HUDEP-2 (cell line): ENCODE measurements at regions not wholly inside any gene's neighbourhood (a gene's known extent, or its start where the extent isn't known, plus 50 kb on each side); places are given as distances from the start of the nearest gene placed in this dataset.
"Not testable (repeated sequence)": the region's sequence is repeated elsewhere in the genome, so short reads cannot be mapped to it uniquely, and the experiment has no call there.

Experiments
- DNase-seq, 76 experiments: peaks; one replicate each; lab custom pipeline; 2025; ENCODE audit not compliant: unreplicated experiment in 76 of 76; lab: John Stamatoyannopoulos, UW

DNA sequence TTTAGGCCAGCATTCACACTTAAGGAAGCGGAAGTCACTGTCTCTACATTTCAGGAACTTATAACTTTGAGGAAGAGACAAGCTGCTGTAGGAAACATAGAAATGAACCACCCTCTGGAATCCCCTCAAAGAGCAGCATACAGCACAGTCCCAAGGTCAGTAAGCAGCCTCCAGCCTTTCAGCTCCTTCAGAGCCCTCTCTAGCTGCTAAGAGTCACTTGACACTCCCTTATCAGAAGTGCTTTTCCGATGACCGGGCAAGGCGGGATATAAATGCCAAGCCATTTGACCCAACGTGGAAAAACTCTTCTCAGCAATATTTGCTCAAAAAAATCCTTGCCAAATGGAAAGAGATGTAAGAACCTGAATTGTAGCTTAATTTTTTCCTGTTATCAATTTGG is 1284.3 kb downstream of the XPNPEP1 start:
- DNase-seq: no peak

DNA sequence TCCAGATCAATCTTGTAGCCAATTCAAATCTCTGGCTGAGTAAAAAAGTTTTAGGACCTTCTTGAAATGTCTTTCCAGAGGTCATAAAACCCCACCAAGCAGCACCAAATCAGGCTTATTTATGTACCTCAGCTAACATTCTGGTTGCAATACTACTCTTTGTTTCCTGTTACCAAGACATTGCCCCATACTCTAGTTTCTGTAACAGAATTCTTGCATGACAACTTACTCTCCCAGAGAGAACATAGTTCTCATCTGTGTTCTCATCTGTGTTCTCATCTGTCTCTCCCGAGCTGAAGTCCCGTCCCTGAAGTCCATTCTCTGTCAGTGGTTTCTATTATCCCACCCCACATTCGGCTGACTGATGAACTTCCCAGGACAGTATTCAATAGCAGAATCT is 1285.1 kb downstream of the XPNPEP1 start:
- no peak for DNase-seq

DNA sequence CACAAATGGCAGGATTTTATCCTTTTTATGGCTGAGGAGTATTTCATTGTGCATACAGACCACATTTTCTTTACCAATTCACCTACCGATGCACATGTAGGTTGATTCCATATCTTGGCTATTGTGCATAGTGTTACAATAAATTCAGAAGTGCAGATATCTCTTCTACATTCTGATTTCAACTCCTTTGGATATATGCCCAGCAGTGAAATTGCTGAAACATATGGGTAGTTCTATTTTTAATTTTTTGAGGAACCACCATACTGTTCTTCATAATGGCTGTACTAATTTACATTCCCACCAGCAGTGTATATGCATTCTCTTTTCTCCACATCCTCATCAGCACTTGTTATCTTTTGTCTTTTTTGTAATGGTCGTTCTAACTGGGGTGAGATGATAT is 1290.3 kb downstream of the XPNPEP1 start:
- DNase-seq: no peak

DNA sequence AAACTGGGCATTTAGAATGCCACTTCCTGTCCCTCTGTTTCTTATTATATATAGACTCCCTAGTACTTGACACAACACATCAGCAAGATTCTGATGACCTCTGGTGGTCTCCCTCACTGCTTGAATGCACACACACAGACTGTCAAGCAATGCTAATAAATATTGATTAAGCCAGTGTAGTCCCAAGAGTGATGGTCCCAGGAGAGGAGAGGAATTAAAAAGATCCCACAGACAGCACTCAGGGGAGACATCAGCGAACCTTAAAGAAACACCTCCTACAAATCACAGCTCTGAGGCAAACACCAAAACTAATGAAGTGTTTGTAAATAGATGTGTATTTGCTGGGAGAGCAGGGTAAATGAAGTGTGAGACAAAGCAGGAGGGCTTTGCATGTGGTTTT is 1291.2 kb downstream of the XPNPEP1 start:
- peak in 1 of 76 experiments; percentile 2 for DNase-seq

DNA sequence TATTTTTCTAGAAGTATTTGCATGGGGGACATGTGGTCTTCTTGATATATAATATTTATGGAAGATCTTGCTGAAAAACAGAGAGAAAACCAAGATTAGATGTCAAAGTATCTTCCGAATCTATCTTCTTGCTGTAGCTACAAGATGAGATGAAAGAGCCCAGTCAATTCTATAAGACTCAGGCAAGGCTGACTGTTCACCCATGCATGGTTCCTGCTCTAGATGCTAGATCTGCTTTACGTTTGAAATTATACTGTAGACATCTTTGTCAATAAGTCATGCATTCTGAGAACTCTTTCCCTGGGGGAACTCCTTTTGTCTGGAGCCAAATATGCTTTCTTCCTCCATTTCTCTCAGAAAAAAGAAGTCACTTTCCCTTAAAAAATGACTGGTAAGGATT is 1292.0 kb downstream of the XPNPEP1 start:
- DNase-seq: no peak

DNA sequence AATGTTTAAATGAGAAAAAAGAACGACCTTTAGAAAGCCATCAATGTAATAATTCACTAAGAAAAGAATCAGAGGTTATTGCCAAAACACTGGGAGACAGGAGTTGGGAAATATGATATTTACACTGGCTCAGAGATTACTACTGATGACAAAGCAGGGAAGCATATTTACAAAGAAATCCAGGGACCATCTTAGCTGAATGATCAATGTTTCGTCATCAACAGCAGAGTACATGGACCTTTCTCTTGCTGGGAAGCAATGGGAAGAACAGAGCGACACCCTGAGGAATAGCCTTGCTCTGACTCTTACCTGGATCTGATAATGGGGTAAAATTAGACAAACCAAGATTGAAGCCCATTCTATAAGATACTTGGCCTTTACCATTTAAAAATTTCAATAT is 1293.5 kb downstream of the XPNPEP1 start:
- no peak for DNase-seq

DNA sequence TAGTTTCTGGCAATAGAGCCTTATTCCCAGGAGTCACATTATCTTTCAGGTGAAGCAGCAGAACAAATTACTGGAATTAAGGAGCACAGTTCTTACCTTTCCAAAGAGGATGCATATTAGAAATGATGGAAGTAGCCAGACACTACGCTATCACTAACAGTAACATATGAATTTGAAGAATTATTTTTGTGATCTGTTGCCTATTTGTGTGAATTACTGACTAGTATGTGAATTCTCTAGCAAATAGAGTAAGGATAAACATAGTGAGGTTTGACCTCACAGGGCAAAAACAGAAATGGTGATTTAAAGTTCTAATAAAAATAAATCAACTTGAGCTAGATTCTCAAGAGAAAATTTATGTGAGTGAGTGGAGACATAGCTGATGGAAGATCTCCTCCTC is 1299.3 kb downstream of the XPNPEP1 start:
- DNase-seq: no peak

DNA sequence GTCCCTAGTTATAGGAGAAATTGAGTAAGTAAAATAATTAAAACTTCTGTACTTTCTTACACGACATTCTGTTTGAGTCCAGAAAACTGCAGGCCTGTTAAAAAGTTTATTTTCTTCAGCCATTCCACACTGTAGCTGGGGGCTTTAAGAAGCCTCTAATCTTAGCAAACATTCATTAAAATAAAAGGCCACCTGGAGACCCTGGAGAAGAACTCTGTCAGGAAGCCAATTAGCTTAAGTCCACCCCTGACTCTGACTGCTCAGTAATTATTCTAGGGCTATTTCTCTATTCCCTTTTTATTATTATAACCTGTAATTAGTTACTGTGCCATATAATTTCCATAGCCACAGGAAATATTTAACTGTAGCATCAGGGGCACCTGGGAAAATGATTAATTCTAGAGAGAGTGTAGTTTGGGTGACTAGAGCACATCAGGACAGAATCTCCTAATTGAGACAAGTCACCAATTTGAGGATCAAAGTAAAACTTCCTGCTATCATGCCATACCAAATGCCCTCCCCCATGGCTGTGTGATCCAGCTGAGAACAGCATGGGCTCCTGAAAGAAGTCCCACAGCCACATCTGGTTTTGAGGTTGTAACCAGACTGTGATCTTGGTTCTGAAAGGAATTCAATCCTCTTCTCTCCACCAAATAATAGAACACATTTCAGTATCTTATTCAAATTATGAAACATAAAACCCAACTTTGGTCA is 1302.3 kb downstream of the XPNPEP1 start:
- no peak for DNase-seq

DNA sequence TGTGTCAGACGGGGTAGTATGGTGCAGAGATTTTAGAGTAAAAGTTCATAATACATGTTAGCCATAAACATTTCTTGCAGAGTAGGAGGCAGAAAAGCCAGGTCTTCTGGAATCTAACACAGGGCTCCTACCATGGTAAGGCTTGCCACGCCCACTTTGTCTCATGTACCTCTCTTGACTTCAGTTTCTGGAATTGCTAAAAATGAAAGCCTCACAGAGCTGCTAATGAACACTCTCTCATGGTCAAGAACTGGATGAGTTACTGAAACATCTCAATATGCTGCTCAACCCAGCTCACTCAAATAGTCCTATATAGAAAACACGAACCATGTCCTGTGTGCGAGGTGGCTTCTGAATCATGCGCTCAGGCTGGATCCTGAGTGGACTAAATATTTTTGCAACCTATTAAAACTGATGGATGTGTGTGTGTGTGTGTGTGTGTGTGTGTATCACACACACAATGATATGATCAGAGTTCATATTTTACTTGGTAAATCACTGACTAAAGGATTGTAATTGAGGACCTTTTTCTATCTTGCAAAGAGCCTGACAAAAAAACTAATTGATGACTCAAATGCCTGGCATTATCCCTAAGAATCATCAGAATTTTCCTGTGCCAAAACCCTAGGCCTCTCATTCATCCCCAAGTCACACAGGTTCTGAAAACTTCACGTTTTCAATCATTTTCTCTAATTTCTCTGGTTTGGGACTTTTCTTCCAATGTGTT is 1306.6 kb downstream of the XPNPEP1 start:
- no peak for DNase-seq

DNA sequence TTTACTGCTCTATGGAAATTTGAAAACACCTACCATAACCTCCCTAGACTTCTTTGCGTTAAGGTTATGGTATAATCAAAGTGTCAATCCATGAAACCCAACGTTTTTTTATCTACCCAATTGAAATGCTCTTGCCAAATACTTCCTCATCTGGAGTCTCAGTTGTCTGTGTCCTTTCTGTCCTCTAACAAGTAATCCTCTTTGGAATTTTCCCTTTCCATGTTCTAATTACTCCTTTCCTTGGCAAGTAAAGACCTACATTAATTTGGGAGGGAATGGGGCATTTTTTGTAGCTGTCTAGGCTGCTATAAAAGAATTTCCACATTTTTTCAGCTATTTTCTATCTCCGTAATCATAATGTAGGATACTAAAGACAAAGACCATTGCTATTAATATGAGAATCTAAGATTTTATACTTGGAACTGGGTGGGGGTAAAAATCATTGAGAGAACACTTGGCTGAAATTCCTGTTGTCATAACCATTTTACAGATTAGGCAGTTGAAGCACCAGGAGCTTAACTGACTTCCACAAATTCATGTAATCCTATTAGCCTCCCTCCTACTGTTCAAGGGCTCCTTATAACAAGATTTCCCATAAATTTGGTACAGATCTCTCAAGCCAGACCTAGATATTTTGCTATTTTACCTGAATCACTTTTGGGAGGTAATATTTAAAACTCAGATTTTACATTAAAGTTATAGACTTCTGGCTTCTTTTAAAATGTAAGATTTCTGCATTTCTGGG is 1307.6 kb downstream of the XPNPEP1 start:
- DNase-seq: no peak

DNA sequence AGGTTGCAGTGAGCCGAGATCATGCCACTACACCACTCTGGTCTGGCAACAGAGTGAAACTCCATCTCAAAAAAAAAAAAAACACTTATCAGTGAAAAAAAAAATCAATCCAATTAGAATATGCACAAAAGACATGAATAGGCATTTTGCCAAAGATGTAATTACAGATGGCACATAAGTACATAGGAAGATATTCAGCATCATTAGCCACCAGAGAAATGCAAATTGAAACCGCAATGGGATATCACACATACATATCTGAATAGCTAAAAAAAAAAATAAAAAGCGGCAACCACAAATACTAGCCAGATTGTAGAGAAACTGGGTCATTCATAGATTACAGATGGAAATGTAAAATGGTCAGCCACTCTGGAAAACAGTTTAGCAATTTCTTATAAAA is 1310.8 kb downstream of the XPNPEP1 start:
- no peak for DNase-seq

DNA sequence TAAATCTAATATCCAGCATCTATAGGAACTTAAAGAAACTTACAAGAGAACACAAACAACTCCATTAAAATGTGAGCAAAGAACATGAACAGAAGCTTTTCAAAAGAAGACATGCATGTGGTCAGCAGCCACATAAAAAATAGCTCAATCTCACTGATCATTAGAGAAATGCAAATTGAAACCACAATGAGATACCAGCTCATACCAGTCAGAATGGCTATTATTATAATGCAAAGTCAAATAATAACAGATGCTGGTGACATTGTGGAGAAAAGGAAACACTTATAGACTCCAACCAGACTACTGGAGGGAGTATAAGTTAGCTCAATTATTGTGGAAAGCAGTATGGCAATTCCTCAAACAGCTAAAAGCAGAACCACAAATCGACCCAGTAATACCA is 1314.5 kb downstream of the XPNPEP1 start:
- no peak for DNase-seq

DNA sequence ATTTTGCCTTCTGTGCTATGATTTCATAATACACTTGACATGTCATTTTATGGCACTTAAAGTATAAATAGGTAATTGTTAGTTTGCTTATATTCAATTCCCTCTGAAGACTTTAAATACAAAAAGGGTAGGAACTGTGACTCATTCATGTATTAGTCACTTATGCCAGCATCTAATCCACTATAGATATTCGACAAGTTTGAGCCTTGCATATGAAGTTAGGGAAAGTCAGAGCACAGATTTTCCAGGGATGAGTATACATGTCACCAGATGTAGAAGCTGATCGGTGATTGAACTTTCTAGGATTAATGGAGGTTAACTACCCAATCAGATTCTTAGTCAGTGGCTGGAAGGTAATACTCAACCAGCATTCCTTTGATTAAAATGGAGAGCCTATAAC is 1321.5 kb downstream of the XPNPEP1 start:
- no peak for DNase-seq

DNA sequence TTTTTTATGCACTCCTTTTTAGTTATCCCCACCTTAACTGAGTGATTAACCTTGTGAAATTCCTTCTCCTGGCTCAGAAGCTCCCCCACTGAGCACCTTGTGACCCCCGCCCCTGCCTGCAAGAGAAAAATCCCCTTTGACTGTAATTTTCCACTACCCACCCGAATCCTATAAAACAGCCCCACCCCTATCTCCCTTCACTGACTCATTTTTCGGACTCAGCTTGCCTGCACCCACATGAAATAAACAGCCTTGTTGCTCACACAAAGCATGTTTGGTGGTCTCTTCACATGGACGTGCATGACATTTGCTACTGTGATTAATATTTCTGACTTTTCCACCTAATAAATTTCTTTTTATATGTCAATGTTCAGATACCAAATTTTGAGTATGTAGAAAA is 1322.8 kb downstream of the XPNPEP1 start:
- not testable (repeated sequence) for DNase-seq

DNA sequence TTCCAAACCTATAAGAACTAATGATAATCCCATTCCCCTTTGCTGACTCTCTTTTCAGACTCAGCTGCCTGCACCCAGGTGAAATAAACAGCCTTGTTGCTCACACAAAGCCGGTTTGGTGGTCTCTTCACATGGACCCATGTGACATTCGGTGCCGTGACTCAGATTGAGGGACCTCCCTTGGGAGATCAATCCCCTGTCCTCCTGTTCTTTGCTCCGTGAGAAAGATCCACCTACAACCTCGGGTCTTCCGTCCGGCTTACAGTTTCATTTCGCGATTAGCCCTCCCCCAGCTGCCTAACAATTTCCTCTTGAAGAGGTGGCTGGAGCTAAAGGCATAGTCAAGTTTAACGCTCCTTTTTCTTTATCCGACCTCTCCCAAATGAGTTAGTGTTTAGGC is 1324.0 kb downstream of the XPNPEP1 start:
- DNase-seq: not testable (repeated sequence)

DNA sequence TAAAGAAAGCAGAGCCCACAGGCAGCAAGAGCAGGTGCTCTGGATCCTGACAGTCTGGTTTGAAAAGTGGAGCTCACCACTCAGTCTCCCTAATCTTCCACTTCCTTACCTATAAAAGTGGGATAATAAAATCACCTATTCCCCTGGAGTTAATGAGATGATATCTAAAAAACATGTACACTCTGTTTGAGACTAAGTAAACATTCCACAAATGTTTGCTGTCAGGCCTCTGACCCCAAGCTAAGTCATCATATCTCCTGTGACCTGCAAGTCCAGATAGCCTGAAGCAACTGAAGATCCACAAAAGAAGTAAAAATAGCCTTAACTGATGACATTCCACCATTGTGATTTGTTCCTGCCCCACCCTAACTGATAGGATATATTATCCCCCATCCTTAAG is 1324.5 kb downstream of the XPNPEP1 start:
- DNase-seq: no peak

DNA sequence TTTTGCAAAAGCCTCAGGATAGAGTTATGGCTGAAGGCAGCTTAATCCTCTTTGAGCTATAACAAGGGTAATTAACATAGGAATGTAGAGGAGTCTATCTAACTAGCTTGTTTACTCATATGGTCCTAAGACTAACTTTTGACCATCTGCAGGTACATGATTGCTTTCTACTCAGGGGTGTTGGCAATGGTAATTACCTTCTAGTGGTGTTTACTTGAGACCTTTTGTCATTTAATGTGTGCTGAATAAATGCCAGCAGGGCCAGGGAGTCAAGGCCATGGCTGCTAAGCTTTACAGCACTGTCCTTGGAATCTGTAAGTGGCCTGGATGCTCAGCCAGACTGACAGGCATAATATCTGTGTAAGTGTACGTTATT is 1325.0 kb downstream of the XPNPEP1 start:
- DNase-seq: no peak

DNA sequence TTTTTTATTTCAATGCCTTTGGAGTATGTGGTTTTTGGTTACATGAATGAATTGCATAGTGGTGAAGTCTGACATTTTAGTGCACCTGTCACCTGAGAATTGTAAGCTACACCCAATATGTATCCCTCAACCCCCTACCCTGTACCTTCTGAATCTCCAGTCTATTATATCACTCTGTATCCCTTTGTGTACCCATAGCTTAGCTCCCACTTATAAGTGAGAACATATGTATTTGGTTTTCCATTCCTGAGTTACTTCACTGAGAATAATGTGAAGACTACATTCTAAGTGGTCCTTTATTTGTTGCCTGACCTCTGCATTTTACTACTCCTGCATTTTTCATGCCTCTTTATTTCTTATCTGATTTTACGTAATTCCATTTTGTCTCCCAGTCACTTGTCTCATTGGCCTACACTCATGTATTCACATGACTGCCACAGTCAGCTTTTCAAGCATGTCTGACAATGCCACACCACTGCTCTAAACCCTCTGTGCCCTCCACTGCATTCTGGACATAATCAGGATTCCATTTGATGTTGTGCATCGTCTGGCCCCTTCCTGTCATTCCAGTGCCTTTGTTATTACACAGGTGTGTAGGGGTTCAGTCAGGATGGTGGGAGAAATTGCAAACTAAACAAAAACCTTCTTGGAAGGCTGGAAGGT is 1325.5 kb downstream of the XPNPEP1 start:
- DNase-seq: no peak

DNA sequence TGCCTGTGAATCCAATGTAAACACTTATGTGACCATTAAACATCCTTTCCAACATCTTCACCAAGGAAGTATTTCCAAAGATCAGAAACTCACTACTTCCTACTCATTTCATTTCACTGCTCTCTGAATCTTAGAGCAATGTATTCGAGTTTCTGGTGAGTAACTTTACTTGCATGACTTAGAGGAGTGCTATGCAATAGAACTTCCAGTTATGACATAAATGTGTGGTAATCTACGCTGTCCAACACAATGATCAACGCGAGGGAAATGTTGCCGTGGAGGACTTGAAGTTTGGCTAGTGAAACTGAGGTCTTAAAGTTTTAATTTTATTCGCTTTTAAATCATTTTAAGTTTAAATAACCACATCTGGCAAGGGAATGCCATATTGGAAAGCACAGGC is 1326.3 kb downstream of the XPNPEP1 start:
- no peak for DNase-seq

DNA sequence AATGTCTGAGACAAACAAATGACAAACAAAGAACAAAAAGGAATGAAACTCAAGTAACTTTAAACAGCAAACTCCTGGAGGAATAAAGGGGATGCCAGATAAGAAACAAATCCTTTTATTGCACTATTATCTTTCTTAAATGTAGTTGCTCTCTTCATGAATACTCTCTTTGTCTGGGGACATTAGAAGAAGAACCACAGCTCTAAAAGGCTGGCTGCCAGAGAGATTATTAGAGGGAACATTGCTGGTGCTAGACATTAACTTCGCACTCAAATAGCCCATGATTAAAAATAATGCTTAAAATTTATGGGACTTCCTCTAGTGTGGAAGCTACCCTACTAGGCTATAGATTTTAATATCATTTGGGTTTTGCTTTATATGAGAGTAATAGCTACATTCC is 1330.4 kb downstream of the XPNPEP1 start:
- no peak for DNase-seq

DNA sequence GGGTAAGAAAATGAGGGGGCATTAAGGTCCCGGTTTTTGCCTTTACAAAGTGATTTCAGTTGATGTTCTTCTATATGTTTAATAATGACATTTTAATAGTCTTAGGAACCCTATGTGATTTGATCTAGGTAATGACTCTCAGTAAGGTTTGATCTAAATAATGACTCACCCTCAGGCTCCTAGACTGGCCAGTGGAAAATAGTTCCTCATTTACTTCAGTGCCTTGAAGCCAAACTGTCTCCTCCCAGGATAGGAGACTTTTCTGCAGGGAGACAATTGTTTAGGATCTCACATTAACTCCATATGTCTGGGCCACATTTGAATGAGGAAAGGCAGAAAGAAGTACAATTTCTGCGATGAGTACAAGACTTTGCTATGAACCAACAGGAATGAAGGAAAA is 1331.9 kb downstream of the XPNPEP1 start:
- no peak for DNase-seq
